ENCODE measurements at regions not wholly inside any gene's neighbourhood (a gene's known extent, or its start where the extent isn't known, plus 50 kb on each side); places are given as distances from the start of the nearest gene placed in this dataset.

DNA sequence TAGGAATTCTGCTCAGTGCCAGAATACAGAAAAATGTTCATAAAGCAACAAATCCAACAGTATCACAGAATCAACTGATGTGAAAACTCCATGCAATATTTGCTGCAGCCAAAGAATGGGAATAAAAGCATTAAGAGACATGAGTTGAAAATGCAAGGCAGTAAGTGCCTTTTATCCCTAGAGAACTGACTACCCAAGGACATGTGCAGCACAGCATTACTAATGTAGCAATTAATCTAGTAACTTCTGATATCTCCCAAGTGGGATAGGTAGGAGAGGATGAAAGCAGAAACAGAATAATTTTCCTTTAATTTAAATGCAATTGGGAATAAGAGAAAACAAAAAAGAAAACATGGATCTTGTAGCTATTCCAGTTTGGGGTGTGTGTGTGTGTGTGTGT is 497.5 kb upstream of the CBLB start:
- no peak for DNase-seq

DNA sequence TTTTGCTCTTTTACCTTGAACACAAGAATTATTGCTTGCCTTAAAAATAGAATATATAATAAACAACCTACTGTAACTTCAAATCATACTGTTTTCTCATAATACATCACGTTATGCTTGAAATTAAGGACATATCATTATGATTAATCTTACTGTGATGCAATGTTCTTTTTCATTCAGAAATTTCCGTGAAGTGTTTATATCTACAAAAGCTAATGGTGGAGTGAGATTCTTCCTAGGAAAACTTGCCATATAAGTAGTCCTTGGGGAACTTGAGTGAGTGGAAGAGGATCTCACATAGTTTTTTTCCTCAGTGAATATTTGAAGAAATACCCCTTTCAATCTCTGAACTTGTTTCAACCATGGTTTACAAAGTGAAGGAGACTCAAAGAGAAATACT is 498.7 kb upstream of the CBLB start:
- no peak for DNase-seq

DNA sequence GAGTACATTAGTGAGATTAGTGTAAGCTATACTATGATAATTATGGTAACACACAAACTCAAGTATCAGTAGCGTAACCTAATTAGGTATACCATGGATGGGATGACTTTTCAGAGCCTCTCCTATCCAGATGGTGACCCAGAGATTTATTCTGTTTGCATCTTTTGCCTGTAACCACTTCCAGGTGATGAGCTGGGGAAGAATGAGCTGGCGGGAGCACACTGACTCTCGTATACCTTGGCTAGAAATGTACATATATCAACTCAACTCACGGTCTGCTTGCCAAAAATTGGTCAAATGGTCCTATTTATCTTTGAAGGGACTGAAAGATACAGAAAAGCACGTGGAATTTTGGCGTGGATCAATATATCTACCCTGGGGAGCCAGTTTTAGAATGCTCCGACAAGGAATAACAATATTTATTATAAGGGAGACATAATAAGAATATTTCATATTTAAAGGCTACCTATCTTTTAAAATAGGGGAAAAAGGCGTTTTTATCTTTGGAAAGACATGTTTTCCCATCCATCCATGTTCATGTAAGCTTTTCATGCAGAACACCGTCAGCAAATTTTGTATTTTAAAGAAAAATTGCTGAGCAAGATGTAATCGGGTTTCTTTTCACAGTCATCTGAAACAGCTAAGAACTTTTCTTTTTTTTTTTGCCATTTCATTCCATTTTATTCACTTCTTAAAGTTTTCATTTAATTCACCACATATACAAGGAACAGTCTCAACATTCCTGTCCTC is 502.6 kb upstream of the CBLB start:
- DNase-seq: no peak

DNA sequence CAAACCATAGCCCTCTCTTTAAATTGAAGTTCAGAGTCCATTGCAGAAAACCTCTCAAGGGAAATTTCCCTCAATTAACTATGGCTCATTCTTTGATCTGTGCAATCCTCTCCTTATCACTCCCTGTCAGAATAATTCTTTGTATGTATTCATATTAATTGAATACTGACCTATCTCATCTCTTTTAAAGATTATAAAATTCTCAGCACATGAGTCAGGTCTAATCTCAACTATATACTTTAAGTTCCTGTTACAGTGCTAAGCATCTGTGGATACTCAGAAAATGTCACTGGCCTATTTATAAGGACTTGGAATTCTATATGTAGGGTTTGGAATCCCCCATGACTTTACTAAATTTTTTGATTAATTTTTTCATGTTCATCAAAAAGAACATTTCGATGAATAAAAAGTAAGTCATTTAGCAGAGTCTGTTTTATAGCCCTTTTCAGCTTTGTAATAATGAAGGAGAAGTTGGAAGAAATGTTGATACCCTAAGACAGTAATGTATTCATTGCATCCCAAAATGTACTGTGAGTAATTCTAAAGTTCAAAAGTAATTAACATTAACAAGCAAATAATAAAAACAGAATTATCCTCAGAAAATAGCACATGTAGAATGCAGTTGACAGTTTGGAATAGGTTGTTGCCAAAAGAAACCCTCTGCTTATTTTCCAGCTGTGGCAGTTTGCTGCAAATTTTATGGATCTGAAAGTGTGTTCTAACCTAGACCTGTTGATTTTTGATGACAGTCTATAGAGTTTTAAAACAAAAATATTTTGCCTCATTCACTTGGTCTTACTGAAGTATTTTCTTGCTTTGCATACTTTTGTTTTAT is 503.4 kb upstream of the CBLB start:
- DNase-seq: no peak

GRCh38 chr3:106372806-106373190 is 504.0 kb upstream of the CBLB start:
- DNase-seq: no peak

DNA sequence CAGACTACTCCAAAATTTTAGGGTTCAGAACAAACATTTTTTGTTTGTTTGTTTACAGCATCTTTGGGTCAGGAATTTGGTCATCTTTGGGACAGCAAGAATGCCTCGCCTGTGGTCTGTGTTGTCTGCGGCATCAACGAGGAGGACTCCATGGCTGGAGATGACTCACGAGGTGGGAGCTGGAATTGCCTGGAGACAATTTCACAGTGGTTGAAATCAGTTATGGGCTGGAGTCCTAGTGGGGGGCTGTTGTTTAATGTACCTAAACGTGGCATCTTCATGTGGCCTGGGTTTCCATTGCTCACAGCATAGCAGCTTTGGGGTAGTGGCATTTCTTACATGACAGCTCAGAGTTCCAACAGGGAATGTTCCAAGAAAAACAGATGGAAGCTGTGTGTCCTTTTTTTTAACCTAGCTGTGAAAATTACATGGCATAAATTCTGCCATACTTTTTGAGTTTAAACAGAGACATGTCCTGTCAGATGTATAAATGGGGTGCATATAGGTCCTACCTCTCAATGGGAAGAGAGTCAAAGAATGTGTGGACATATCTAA is 507.3 kb upstream of the CBLB start:
- DNase-seq: no peak

DNA sequence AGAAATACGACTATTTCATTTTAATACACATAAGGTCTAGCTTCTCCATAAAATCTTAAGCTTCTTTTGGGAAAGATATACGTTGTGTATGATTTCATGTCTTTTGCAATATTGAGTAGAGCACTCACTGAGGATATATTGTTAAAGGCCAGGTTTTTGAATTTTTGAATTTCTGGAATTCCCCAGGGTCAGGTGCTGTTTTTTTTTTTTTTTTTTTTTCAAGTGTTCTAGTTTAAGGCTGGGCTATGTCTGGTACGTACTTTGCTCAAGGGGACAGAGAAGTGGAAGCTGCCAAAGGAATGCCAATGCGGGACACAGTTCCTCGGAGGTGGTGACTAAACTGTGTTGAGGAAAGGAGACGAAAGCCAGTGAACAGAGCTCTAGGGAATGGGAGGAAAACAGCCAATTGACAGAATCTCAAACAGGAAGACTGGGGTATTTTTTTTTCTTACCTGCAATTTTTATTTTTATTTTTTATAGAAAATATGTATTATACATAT is 510.5 kb upstream of the CBLB start:
- DNase-seq: no peak

- DNase-seq: no peak
These were observed 511.4 kb upstream of the CBLB start for GRCh38 chr3:106380232-106380631.

- DNase-seq: no peak
These were observed 512.6 kb upstream of the CBLB start for GRCh38 chr3:106381286-106381938.

DNA sequence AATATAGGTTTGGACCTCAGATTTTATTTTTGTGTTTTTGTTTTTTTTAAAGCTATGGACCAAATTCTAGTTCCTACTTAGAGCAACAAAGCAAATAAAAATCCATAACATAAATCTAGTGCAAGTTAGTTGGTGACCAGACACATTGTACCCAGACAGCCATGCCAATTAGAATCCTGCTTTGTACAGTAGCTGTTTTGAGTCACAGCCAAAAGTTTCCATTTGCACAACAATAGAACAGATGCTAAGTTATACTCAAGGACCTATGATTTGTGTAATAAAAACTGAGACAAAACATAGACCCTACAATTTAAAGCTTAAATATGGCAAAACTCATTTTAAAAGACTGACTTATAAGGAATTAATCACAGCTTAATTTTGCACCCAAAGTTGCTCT is 513.1 kb upstream of the CBLB start:
- no peak for DNase-seq

- DNase-seq: no peak
These were observed 517.2 kb upstream of the CBLB start for GRCh38 chr3:106386050-106386449.

DNA sequence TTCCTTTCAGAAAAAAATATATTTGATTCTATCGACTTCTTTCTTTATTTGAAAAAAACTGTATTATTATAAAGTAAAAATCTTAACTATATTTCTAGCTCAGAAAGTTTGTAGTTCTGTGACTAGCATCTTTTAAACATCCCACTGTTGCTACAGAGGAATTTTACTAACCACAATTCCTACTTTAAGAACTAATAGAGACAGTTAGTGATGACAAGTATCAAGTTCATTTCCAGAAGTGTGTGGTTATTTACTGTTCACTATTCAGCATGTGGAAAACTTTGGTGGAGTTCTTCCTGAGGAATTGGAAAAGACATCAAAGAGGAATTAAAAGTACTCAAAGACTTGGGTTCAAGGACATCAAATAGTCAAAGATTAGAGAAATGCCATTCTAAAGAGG is 524.1 kb upstream of the CBLB start:
- DNase-seq: no peak

GRCh38 chr3:106397006-106397405 is 528.2 kb upstream of the CBLB start:
- no peak for DNase-seq

- DNase-seq: no peak
These were observed 530.2 kb upstream of the CBLB start for GRCh38 chr3:106398891-106399600.

DNA sequence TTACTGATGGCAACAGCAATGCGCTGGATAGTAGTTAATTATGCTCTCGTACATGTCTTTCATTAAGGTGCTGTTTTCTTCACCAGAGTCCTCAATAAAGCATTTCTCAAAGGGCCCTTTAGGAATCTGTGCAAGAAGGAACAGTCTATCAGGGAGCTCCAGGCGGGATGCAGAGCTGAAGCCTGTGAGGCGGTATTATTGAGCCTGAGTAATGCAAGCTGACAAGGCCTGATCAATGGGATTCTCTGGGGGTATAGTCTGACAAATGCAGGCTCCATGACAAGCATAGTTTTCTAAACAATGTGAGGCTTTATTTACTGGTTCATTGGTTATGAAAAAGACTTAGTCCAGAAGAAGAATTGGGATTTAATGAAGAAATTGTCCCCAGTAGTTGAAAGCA is 530.9 kb upstream of the CBLB start:
- DNase-seq: no peak

GRCh38 chr3:106401666-106402490 is 533.1 kb upstream of the CBLB start:
- DNase-seq: no peak

GRCh38 chr3:106403371-106404145 is 534.7 kb upstream of the CBLB start:
- no peak for DNase-seq

- DNase-seq: no peak
These were observed 544.9 kb upstream of the CBLB start for GRCh38 chr3:106413683-106414082.

GRCh38 chr3:106420628-106421027 is 551.8 kb upstream of the CBLB start:
- DNase-seq: no peak

DNA sequence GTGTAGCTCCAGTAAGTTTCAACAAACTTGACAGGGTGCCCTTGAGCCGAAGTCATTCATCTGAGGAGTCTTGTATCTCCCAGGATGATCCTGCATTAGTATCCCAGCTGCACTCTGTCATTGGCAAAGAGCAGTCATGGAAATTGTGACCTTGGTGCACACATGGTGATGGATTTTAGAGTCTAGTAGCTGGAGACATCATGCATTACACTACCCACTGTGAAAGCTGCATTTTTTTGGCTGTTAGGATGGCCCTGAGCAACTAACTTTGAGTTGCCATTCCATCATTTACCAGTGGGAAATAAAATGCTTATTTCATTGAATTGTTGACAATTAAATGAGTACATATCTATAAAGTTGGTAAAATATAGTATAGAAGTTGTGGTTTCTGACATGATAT is 552.6 kb upstream of the CBLB start:
- no peak for DNase-seq

- no peak for DNase-seq
These were observed 553.1 kb upstream of the CBLB start for GRCh38 chr3:106421909-106422308.
